Esophagus muscularis mucosa (tissue), 2 donors: ENCODE measurements at regions not wholly inside any gene's neighbourhood (a gene's known extent, or its start where the extent isn't known, plus 50 kb on each side); places are given as distances from the start of the nearest gene placed in this dataset.

ENCODE experiments used
- EP300 ChIP-seq: sonication (generic); formaldehyde crosslinking; IDR thresholded peaks from one replicate; pipeline ENCODE4 v1.6.1; 2017; ENCODE audit warnings: antibody characterized with exemption
- POLR2A ChIP-seq: fragments of 450-650 bp; IDR thresholded peaks from one replicate; pipeline ENCODE4 v1.6.1; 2017; ENCODE audit warnings: antibody characterized with exemption, moderate library complexity, mild to moderate bottlenecking, low read depth

DNA sequence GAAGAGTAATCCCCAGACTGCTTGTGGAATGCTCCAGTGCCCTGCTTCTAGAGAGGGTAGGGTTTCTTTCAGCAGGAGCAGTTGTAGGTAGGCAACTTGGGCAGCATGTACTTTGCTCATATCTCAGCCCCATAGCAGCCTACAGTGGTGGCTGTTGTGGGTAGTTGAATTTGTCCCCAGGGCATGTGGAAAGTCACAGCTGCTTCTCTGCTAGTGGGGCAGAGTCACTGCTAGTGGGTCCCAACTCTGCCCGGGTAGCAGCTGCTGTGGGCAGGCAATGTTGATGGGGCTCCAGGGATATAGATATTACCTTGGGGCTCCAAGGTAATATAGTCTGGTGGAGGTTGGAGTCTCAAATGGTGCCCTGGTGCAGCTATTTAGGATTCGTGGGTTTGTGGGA, 174.5 kb downstream of the OTOL1 start:
- TF ChIP-seq POLR2A, result no peak
- no peak for TF ChIP-seq EP300
